Heart left ventricle (tissue), 13 donors: ENCODE measurements at regions not wholly inside any gene's neighbourhood (a gene's known extent, or its start where the extent isn't known, plus 50 kb on each side); places are given as distances from the start of the nearest gene placed in this dataset.

ENCODE experiments used
- CTCF ChIP-seq, 12 donors: fragments of 200-600 bp; sonication (generic) in 4 of 12; IDR thresholded peaks; one replicate each; pipeline versions ENCODE4 v1.5.0 to v1.8.0; 2018 to 2022; ENCODE audit warnings: antibody characterized with exemption in 12 of 12, mild to moderate bottlenecking in 5 of 12
- POLR2A ChIP-seq, 2 donors: fragments of 450-650 bp; IDR thresholded peaks; one replicate each; pipeline ENCODE4 v1.6.1; 2017; ENCODE audit warnings: antibody characterized with exemption in 2 of 2, mild to moderate bottlenecking in 2 of 2, moderate library complexity in 2 of 2
- donor health status: ischemic (EF 13 %, LVEDD 7.1; RV severe dilation, severe dysfunction).
- donor health status: DM: no; HTN: yes; CAD: no.
- donor health status: DM: no; HTN: no; CAD: no.
- donor health status: ischemic (EF 25% LVEDD 6.9; RV normal size, moderate dysfunction).
- donor health status: ischemic (EF 25% LVEDD 5.7; RV mildly dilated, moderate dysfunction).
- donor health status: ischemic (EF 35%, LVEDD 5.7; RV mildly dilated, moderate dysfunction).
- donor health status: nonischemic (EF 11% LVEDD 7.7; RV severe dilation, severe dysfunction).
- donor health status: DM: yes; HTN: yes; CAD: no.
- donor health status: PGD.
- donor health status: ischemic (EF 29% LVEDD 5.4; RV normal size, mild dysfunction).
- donor health status: nonischemic (EF 23%, LVEDD 6.1; RV moderate dilation, normal function).

- TF ChIP-seq CTCF (IDR thresholded peaks at IDR 0.05) (no peak), POLR2A (IDR thresholded peaks at IDR 0.05) (no peak)
Observed at GRCh38 chr6:44558024-44558831, 170.7 kb downstream of the CDC5L start.
